ENCODE measurements at regions not wholly inside any gene's neighbourhood (a gene's known extent, or its start where the extent isn't known, plus 50 kb on each side); places are given as distances from the start of the nearest gene placed in this dataset.

- Histone ChIP-seq H3K9me3 (ENCODE audit: control insufficient read depth, insufficient read depth, low read length) (no peaks in the 10 kb centered on the region), H3K4me3 (ENCODE audit: low read depth, low read length) (no peak overlapping the region), H3K27me3 (ENCODE audit: control insufficient read depth, insufficient read depth, low read length) (no peaks in the 10 kb centered on the region), H3K27ac (ENCODE audit: low read depth, low read length) (no peak overlapping the region), H3K4me1 (ENCODE audit: control insufficient read depth, insufficient read depth, low read length) (no peaks in the 10 kb centered on the region), H3K36me3 (ENCODE audit: control insufficient read depth, insufficient read depth, low read length) (no peaks in the 10 kb centered on the region)
- DNase-seq (ENCODE audit: low read depth in 4 of 6, low spot score in 6 of 6): no peak
- WGBS (ENCODE audit: insufficient coverage): 22% methylated on average over 1 of the region's 1 CpG
Observed at GRCh38 chr1:157233131-157233530, 94.9 kb upstream of the ETV3 start.

DNA sequence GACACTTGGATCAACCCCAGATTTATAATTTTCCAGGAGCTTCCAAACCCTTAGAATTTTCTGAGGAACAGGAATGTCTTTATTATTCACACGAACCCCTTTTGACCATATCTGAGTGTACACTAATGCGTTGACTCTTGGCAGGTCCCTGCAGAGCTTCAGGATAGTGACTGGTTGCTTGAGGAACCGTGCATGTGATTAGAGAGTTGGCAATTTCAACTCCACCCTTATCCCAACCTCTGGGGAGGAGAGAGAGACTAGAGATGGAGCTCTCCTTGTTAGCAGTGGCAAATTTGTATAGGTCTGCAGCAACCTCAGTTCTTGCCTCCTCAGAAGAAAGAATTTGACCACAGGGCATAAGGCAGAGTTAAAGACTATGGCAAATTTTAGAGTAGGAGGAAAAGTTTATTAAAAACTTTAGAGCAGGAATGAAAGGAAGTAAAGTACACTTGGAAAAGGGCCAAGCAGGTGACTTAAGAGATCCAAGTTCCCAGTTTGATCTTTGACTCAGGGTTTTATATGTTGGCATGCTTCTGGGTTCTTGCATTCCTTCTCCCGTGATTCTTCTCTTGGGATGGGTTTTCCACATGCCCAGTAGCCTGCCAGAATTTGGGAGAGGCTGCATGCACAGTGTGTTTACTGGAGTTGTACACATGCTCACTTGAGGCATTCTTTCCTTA, 93.8 kb upstream of the ETV3 start:
- DNase-seq (ENCODE audit: low read depth in 4 of 6, low spot score in 6 of 6): no peak
- Histone ChIP-seq H3K9me3 (ENCODE audit: control insufficient read depth, insufficient read depth, low read length) (no peaks in the 10 kb centered on the region), H3K27me3 (ENCODE audit: control insufficient read depth, insufficient read depth, low read length) (no peaks in the 10 kb centered on the region), H3K36me3 (ENCODE audit: control insufficient read depth, insufficient read depth, low read length) (no peaks in the 10 kb centered on the region), H3K27ac (ENCODE audit: low read depth, low read length) (no peak overlapping the region), H3K4me1 (ENCODE audit: control insufficient read depth, insufficient read depth, low read length) (no peaks in the 10 kb centered on the region), H3K4me3 (ENCODE audit: low read depth, low read length) (no peak overlapping the region)
- no CpG with 5 or more reads among the region's 4 CpGs for WGBS (ENCODE audit: insufficient coverage)

GRCh38 chr1:157230500-157230899, 92.3 kb upstream of the ETV3 start:
- 95% methylated on average over 3 of the region's 4 CpGs for WGBS (ENCODE audit: insufficient coverage)
- H3K27me3 ChIP-seq (ENCODE audit: control insufficient read depth, insufficient read depth, low read length): no peaks in the 10 kb centered on the region
- no peak for DNase-seq (ENCODE audit: low read depth in 4 of 6, low spot score in 6 of 6)

GRCh38 chr1:157227700-157228099, 89.5 kb upstream of the ETV3 start:
- DNase-seq (ENCODE audit: low read depth in 4 of 6, low spot score in 6 of 6): no peak
- Histone ChIP-seq H3K27me3 (ENCODE audit: control insufficient read depth, insufficient read depth, low read length) (no peaks in the 10 kb centered on the region), H3K4me3 (ENCODE audit: low read depth, low read length) (no peak overlapping the region), H3K4me1 (ENCODE audit: control insufficient read depth, insufficient read depth, low read length) (no peaks in the 10 kb centered on the region), H3K36me3 (ENCODE audit: control insufficient read depth, insufficient read depth, low read length) (no peaks in the 10 kb centered on the region), H3K9me3 (ENCODE audit: control insufficient read depth, insufficient read depth, low read length) (no peaks in the 10 kb centered on the region), H3K27ac (ENCODE audit: low read depth, low read length) (no peak overlapping the region)
- 97% methylated on average over 5 of the region's 5 CpGs for WGBS (ENCODE audit: insufficient coverage)

More at GRCh38 chr1:157230500-157230899, 92.3 kb upstream of the ETV3 start:
- Histone ChIP-seq H3K36me3 (ENCODE audit: control insufficient read depth, insufficient read depth, low read length) (no peaks in the 10 kb centered on the region), H3K27ac (ENCODE audit: low read depth, low read length) (no peak overlapping the region), H3K4me1 (ENCODE audit: control insufficient read depth, insufficient read depth, low read length) (no peaks in the 10 kb centered on the region), H3K4me3 (ENCODE audit: low read depth, low read length) (no peak overlapping the region), H3K9me3 (ENCODE audit: control insufficient read depth, insufficient read depth, low read length) (no peaks in the 10 kb centered on the region)

- DNase-seq (ENCODE audit: low read depth in 4 of 6, low spot score in 6 of 6): no peak
- no peak overlapping the region for H3K27ac ChIP-seq (ENCODE audit: low read depth, low read length)
- H3K27me3 ChIP-seq (ENCODE audit: control insufficient read depth, insufficient read depth, low read length): no peaks in the 10 kb centered on the region
- WGBS (ENCODE audit: insufficient coverage): 97% methylated on average over 4 of the region's 4 CpGs
- no peaks in the 10 kb centered on the region for H3K9me3 ChIP-seq (ENCODE audit: control insufficient read depth, insufficient read depth, low read length)
- H3K36me3 ChIP-seq (ENCODE audit: control insufficient read depth, insufficient read depth, low read length): no peaks in the 10 kb centered on the region
- H3K4me3 ChIP-seq (ENCODE audit: low read depth, low read length): no peak overlapping the region
- H3K4me1 ChIP-seq (ENCODE audit: control insufficient read depth, insufficient read depth, low read length): no peaks in the 10 kb centered on the region
Observed at GRCh38 chr1:157226739-157227138, 88.5 kb upstream of the ETV3 start.

GRCh38 chr1:157219600-157219999, 81.4 kb upstream of the ETV3 start:
- no peaks in the 10 kb centered on the region for H3K36me3 ChIP-seq (ENCODE audit: control insufficient read depth, insufficient read depth, low read length)
- 70% methylated on average over 2 of the region's 2 CpGs for WGBS (ENCODE audit: insufficient coverage)

GRCh38 chr1:157219182-157219581, 81.0 kb upstream of the ETV3 start:
- DNase-seq (ENCODE audit: low read depth in 4 of 6, low spot score in 6 of 6): no peak
- no peak overlapping the region for H3K4me3 ChIP-seq (ENCODE audit: low read depth, low read length)
- H3K27me3 ChIP-seq (ENCODE audit: control insufficient read depth, insufficient read depth, low read length): no peaks in the 10 kb centered on the region
- H3K36me3 ChIP-seq (ENCODE audit: control insufficient read depth, insufficient read depth, low read length): no peaks in the 10 kb centered on the region
- no peak overlapping the region for H3K27ac ChIP-seq (ENCODE audit: low read depth, low read length)
- no peaks in the 10 kb centered on the region for H3K9me3 ChIP-seq (ENCODE audit: control insufficient read depth, insufficient read depth, low read length)
- WGBS (ENCODE audit: insufficient coverage): 90% methylated on average over 2 of the region's 4 CpGs
- H3K4me1 ChIP-seq (ENCODE audit: control insufficient read depth, insufficient read depth, low read length): no peaks in the 10 kb centered on the region

More at GRCh38 chr1:157219600-157219999, 81.4 kb upstream of the ETV3 start:
- H3K4me1 ChIP-seq (ENCODE audit: control insufficient read depth, insufficient read depth, low read length): no peaks in the 10 kb centered on the region
- no peak overlapping the region for H3K4me3 ChIP-seq (ENCODE audit: low read depth, low read length)
- H3K27me3 ChIP-seq (ENCODE audit: control insufficient read depth, insufficient read depth, low read length): no peaks in the 10 kb centered on the region
- no peak overlapping the region for H3K27ac ChIP-seq (ENCODE audit: low read depth, low read length)
- H3K9me3 ChIP-seq (ENCODE audit: control insufficient read depth, insufficient read depth, low read length): no peaks in the 10 kb centered on the region
- no peak for DNase-seq (ENCODE audit: low read depth in 4 of 6, low spot score in 6 of 6)

DNA sequence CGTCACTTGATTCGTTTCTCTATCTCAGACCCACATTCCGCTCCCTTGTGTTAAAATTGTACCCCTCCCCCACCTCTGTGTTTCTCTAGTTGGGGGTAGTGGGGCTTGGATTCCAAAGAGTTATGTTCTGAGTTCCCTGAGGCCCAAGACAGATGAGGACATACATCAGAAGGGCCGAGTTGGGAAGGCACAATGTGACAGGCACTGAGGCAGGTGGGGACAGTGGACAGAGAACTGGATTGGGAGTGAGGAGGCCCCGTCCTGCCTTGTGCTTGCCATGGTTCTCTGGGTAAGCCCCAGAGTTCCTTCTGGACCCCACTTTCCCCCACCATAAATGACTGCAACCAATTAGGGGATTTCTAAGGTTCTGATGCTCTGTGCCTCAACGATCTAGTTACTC, 80.5 kb upstream of the ETV3 start:
- Histone ChIP-seq H3K27me3 (ENCODE audit: control insufficient read depth, insufficient read depth, low read length) (no peaks in the 10 kb centered on the region), H3K4me1 (ENCODE audit: control insufficient read depth, insufficient read depth, low read length) (no peaks in the 10 kb centered on the region), H3K27ac (ENCODE audit: low read depth, low read length) (no peak overlapping the region), H3K36me3 (ENCODE audit: control insufficient read depth, insufficient read depth, low read length) (no peaks in the 10 kb centered on the region), H3K4me3 (ENCODE audit: low read depth, low read length) (no peak overlapping the region), H3K9me3 (ENCODE audit: control insufficient read depth, insufficient read depth, low read length) (no peaks in the 10 kb centered on the region)
- DNase-seq (ENCODE audit: low read depth in 4 of 6, low spot score in 6 of 6): no peak
- WGBS (ENCODE audit: insufficient coverage): 66% methylated on average over 3 of the region's 6 CpGs

GRCh38 chr1:157217486-157217885, 79.3 kb upstream of the ETV3 start:
- H3K4me3 ChIP-seq (ENCODE audit: low read depth, low read length): no peak overlapping the region
- WGBS (ENCODE audit: insufficient coverage): 83% methylated on average over 4 of the region's 4 CpGs

DNA sequence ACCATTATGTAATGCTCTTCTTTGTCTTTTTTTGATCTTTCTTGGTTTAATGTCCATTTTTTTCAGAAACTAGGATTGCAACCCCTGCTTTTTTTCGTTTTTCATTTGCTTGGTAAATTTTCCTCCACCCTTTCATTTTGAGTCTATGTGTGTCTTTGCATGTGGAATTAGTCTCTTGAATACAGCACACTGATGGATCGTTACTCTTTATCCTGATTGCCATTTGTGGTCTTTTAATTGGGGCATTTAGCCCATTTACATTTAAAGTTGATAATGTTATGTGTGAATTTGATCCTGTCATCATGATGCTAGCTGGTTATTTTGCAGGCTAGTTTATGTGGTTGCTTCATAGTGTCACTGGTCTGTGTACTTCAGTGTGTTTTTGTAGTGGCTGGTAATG, 75.6 kb upstream of the ETV3 start:
- Histone ChIP-seq H3K36me3 (ENCODE audit: control insufficient read depth, insufficient read depth, low read length) (no peaks in the 10 kb centered on the region), H3K4me1 (ENCODE audit: control insufficient read depth, insufficient read depth, low read length) (no peaks in the 10 kb centered on the region), H3K27ac (ENCODE audit: low read depth, low read length) (no peak overlapping the region), H3K9me3 (ENCODE audit: control insufficient read depth, insufficient read depth, low read length) (no peaks in the 10 kb centered on the region), H3K27me3 (ENCODE audit: control insufficient read depth, insufficient read depth, low read length) (no peaks in the 10 kb centered on the region), H3K4me3 (ENCODE audit: low read depth, low read length) (no peak overlapping the region)
- no peak for DNase-seq (ENCODE audit: low read depth in 4 of 6, low spot score in 6 of 6)
- WGBS (ENCODE audit: insufficient coverage): no CpG with 5 or more reads among the region's 2 CpGs

More at GRCh38 chr1:157217486-157217885, 79.3 kb upstream of the ETV3 start:
- Histone ChIP-seq H3K9me3 (ENCODE audit: control insufficient read depth, insufficient read depth, low read length) (no peaks in the 10 kb centered on the region), H3K4me1 (ENCODE audit: control insufficient read depth, insufficient read depth, low read length) (no peaks in the 10 kb centered on the region), H3K27ac (ENCODE audit: low read depth, low read length) (no peak overlapping the region), H3K36me3 (ENCODE audit: control insufficient read depth, insufficient read depth, low read length) (no peaks in the 10 kb centered on the region), H3K27me3 (ENCODE audit: control insufficient read depth, insufficient read depth, low read length) (no peaks in the 10 kb centered on the region)
- DNase-seq (ENCODE audit: low read depth in 4 of 6, low spot score in 6 of 6): no peak

All from spinal cord (tissue), 9 donors.